HG03060 (cell line): ENCODE measurements at regions not wholly inside any gene's neighbourhood (a gene's known extent, or its start where the extent isn't known, plus 50 kb on each side); places are given as distances from the start of the nearest gene placed in this dataset.

Experiments used
- ATAC-seq: cut with Tn5 transposase; IDR thresholded peaks from one replicate; pipeline ENCODE4 v1.9.1; 2021; ENCODE audit warnings: low read depth, moderate number of reproducible peaks; ENCODE audit not compliant: unreplicated experiment

DNA sequence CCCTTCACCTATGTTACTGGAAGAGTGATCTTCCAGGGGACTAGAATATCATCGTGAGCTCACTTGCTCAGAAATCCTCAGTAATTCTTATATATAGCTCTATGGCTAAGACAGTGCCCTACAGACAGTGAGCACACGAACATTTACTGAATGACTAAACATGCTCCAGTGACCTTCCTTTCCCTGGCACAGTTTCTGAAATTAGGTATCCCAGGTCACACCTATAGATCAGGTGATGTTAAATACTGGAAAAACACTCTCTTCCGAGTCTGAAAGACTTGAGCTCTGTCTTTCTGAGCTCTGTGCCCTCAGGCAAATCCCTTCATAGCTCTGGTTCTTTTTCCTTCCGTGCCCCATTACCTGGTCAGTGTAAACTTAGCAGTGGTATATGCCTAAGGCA is 239.4 kb upstream of the LRIG1 start:
- ATAC-seq = no peak

DNA sequence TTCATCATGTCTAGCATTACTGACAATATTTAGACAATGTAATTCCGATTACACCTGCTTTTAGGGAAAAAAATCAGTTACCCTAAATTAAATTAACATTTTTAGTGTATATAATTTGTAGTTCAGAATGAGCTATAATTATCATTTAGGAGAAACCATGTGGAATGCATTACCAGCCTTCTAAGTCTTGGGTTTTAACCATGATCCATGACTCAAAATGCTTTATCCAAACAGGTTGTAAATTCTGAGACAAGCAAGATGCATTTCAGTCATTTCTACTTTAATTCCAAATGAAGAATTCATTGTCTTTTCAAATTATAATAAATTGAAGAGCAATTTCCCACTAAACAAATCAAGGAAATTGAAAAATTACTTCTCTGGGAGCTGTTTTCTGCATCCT is 243.7 kb upstream of the LRIG1 start:
- no peak for ATAC-seq

DNA sequence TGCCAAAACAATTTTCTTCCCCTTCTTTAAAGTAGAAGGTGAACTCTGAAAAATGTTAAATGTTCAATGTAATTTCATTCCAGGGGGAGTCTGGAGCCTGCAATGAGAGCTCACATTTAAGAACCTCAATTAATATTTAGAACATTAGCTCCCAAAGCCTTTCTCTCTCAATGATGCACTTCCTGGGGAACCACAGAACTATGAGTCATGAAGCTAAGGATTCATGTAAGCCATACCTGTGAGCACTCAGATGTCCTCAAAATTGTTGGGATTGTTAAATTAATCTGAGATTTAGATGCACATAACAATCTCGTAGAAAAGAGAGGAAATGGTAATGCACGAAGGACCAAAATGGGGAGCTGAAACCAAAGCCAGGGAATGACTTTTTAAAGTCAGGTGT is 244.2 kb upstream of the LRIG1 start:
- ATAC-seq = no peak

DNA sequence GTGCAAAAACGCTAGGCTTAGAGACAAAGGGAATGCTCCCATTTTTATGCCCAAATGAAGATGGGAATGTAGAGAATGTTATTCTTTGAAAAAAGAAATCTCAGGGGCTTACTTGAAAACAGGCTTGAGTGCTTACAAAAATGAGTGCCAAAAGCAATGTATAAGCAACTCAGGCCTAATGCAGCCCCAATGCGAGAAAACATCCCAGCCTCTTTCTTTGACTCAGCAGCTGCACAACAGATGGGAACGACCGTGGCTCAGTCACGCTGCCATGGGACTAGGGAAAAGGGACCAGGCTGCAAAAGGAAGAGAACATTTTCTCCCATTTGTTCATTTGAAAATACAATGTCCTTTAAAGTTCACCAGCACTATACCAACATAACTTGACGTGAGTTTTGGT is 246.4 kb upstream of the LRIG1 start:
- ATAC-seq = no peak

GRCh38 chr3:66747696-66748095 is 246.9 kb upstream of the LRIG1 start:
- ATAC-seq = no peak

GRCh38 chr3:66748175-66748876 is 247.5 kb upstream of the LRIG1 start:
- ATAC-seq = no peak

- no peak for ATAC-seq
These were observed 246.3 kb upstream of the KBTBD8 start for GRCh38 chr3:66751842-66752241.

DNA sequence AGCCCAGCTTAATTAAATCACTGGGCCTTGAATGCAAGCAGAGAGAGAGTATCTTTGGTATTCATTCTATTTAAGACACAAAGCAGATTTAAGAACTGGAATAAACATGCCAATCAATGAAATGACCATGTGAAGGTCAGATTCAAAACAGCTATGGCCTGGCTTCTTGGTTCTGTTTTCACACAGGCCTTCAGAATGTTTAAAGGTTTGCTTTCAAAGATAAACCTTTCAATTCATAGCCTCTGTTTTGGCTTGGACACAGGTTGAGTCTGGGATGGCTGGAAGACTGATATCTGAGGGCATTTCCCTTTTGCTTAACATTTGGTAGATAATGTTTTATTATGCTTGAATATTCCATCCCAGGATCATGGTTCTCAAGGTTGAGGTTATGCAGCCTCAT is 244.4 kb upstream of the KBTBD8 start:
- no peak for ATAC-seq

DNA sequence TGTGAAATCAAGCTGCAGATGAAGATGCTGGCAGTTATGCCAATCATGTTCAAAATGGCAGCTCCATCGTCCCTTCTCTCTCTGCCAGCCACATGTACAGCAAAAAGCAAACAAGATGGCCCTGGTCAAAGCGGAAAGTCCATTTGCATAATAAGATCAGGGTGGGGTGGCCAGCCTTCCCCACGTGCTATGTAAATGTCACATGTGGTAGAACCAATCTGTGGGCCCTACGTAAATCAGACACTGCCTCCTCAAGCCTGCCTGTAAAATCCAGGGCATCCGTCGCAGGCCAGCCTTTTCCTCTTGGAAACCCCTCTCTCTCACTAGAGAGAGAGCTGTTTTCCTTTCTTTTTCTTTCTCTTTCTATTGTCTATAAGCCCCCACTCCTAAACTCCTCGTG is 243.5 kb upstream of the KBTBD8 start:
- no peak for ATAC-seq

DNA sequence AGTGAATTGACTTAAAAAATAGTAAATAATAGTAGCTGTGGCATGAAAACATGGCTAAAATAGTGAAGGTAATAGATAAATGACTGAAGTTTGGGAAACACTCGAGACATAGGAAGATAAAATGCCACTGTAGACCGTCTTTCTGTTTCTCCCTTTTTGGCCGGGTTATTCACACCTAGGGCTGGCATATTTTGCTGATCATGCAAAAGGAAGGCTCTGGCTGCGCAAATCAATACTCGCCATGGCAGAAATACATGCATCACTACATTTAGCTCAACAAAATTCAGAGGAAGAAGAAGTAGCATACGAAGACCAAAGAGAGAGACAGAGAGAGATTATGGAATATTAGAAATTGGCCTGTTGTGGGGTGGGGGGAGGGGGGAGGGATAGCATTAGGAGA is 242.2 kb upstream of the KBTBD8 start:
- ATAC-seq = no peak

GRCh38 chr3:66756468-66757036 is 241.6 kb upstream of the KBTBD8 start:
- no peak for ATAC-seq

DNA sequence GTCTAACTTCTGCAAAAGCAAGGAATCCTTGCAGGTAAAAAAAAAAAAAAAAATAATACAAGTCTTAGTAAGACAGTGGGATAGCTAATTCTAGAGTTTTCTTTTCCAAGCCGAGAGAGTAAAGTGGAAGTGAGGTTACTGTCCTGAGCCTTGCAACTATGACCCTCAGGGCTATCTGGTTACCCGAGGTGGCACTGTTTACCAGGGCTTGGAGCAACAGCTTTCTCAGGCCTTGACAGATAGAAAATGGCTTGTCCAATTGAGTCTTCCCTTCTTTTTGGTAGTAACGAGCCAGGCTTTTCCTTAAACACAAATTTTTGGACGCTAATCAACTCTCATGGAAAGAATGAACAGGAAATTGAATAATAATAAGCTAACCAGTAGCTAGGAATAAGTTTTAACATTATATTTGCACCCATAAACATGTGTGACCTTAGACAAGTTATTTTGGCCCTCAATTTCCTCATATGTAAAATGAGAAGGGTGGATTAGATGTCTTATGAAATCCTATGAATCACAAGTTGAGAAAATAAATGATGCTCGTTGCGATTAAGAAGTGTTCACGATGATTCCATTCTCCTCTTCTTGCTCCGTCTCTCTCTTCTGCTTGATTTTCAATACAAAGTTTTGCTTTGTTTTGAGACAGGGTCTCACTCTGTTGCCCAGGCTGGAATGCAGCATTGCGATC is 236.9 kb upstream of the KBTBD8 start:
- ATAC-seq = no peak

DNA sequence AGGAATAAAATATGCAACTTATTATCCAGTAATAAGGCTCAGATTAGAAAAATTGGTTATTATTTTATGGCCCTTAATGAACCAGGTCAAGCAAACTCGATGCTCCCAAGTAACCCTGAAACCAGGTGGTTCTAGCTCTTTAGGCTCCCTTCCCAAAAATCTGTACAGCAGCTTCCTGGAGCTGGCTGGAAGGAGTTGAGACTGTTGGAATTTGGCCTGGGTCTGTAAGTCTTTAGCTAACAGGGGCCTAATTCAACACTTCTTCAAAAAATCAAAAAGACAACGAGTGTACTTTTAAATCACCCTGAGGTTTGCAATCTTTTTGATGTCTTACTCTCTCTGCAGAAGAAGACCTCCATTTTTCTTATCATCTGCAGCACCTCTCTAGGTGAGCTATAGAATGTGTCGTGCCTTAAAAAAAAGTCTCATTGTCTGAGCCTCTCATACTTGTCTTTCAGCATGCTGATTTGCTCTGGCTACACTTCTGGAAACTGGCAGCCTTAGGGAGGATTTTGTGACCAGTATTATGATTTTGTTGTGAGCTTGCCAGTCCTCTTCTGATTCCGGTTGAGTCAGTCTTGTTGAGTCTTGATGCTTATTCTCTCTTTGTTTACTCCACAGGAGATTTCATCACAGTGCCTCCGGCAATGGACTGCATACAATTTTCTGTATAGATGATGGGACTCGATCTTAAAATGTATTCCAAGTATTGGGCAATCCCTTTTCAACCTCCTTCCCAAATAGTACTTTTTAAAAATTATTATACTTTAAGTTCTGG is 235.0 kb upstream of the KBTBD8 start:
- ATAC-seq = no peak

DNA sequence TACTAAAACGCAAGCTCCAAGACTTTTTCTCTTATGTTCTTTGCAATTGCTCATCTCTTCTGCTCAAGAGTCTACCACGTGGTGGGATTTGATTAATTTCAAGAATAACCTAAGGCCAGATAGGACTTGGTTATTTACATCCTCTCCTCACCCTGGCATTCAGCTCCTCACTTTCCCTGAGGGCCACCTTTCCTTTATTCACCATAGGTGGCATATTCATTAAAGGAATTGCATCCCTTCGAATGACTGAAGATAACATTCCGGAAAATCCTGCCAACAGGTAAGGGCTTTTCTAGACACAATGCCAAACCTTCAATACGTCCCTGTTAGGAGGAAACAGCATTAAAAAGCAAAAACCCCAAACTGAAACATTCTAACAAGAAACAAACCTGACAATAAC is 220.0 kb upstream of the KBTBD8 start:
- ATAC-seq = no peak

GRCh38 chr3:66778777-66779176 is 219.3 kb upstream of the KBTBD8 start:
- no peak for ATAC-seq

DNA sequence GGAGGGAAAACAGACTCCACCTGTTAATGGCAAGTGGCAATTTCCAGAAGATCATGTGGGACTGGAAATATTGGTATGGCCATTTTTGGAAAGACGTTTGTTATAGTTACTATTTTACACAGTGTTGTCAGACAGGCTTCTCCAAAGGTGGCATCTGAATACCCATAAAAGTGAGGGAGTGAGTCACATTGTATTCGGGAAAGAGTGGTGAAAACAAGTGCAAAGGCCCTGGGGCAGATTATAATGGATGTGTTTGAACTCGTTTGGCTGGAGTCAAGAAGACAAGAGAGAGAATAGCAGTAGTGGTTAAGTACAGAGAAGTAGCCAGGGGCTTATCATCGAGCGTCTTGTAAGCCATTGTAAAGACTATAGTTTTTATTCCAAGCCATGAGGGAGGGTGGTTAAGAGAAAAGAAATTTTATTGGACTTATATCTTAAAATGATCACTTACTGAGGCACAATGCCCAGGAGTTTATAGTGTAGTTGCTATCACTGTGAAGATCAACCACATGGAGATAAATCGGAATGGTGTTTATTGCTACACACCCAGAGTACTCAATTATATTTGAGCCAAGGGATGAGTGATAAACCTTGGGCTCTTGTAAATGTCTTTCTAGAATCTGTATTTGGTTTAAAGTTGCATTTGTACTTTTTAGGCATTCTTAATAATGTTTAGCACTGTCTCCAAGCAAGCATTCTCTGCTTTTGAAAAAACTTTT is 212.8 kb upstream of the KBTBD8 start:
- no peak for ATAC-seq

DNA sequence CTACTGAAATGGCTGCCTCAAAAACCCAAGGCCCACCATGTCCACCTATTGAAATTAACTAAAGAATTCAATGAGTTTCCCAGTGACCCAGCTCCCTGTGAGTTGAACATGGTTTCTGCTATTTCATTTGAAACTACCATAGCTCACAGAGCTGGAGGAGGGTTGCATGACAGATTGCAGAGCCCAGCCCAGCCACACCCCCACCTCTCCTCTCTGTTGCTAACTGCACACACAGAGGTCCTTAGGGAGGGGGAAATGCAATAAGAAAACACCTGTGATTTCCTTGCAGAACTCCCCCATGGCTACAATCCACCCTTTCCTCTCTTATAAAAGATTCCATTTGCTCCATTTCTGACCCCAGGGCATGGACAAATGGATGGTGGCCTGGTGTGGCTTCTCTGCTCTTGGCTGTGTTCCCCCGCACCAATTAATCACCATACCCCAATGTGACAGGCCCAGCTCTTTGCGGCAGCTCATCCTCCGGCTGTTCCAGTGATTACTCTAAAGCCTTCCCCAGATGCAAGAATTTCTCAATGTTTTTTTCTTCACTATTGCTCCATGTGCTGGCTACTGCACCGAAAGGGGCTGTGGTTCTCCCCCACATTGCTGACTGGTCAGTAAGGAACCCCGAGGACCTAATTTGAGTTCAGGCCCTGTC is 208.4 kb upstream of the KBTBD8 start:
- ATAC-seq = no peak

GRCh38 chr3:66792086-66792485 is 206.0 kb upstream of the KBTBD8 start:
- ATAC-seq = no peak

DNA sequence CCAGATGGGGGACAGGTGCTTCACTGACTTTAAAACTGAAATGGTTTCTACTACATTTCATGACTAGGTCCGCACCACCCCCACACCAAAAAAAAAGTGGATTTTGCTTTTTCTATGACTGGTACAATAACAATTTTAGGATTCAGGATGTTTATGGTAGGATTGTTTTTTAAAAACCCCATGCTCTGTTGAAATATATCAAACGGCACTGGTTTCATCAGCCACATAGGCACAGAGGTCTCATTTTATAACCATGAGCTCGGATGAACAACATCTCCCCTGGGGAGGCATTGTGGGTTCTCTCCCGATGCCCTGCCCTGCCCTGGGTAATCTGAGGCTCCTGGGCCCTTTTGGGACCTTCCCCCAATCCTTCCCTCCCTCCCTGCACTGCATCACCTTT is 202.7 kb upstream of the KBTBD8 start:
- no peak for ATAC-seq

DNA sequence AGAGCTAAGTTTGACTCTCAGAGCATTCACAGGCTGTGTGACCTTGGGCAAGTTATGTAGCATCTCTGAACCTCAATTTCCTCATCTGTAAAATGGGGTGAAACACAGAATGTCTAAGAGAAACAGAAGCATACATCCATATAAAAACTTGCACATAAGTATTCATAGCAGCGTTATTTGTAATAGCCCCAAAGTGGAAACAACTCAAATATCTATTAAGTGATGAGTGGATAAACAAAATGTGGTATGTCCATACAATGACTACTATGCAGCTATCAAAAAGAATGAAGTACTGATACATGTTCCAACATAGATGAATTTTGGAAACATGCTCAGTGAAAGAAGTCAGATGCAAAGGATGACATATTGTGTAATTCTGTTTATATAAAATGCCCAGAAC is 201.8 kb upstream of the KBTBD8 start:
- ATAC-seq = no peak
